MCF 10A (cell line): ENCODE measurements at regions not wholly inside any gene's neighbourhood (a gene's known extent, or its start where the extent isn't known, plus 50 kb on each side); places are given as distances from the start of the nearest gene placed in this dataset.

Source experiments
- BruUV-seq: library from RNA; stranded (reverse); fragments of 400-500 nt; replicated peaks from 2 replicates; lab custom pipeline; 2021; lab: Mats Ljungman, UMichigan
- CTCF ChIA-PET: fragments of 300-600 bp; sonication (Branson Sonifier 250); formaldehyde crosslinking; extraction: SDS; loops from one replicate; lab custom pipeline; 2021; ENCODE audit warnings: antibody characterized with exemption, inconsistent platforms; lab: Yijun Ruan, JAX
- POLR2A ChIA-PET: fragments of 300-600, 350-650 bp; sonication (Branson Sonifier 250); formaldehyde crosslinking; extraction: SDS; loops from one replicate; lab custom pipeline; 2020; ENCODE audit warnings: antibody characterized with exemption, inconsistent platforms; lab: Yijun Ruan, JAX
- DNase-seq: peaks from one replicate; pipeline ENCODE4 v3.0.0-alpha.2; 2018; ENCODE audit not compliant: unreplicated experiment
- H3K27ac Mint-ChIP-seq: one replicate; pipeline ENCODE4 v1.8.0; 2022; ENCODE audit warnings: mild to moderate bottlenecking, low read depth, mixed read lengths; ENCODE audit not compliant: unreplicated experiment
- H3K27me3 Mint-ChIP-seq: one replicate; pipeline ENCODE4 v1.8.0; 2022; ENCODE audit warnings: mixed read lengths; ENCODE audit not compliant: insufficient read depth, unreplicated experiment
- H3K36me3 Mint-ChIP-seq: one replicate; pipeline ENCODE4 v1.8.0; 2022; ENCODE audit warnings: mild to moderate bottlenecking, moderate library complexity, mixed read lengths; ENCODE audit not compliant: insufficient read depth, unreplicated experiment
- H3K4me1 Mint-ChIP-seq: one replicate; pipeline ENCODE4 v1.8.0; 2022; ENCODE audit warnings: mixed read lengths; ENCODE audit not compliant: insufficient read depth, unreplicated experiment
- H3K4me3 Mint-ChIP-seq: one replicate; pipeline ENCODE4 v1.8.0; 2022; ENCODE audit warnings: mild to moderate bottlenecking, moderate library complexity, mixed read lengths; ENCODE audit not compliant: unreplicated experiment
- H3K9me3 Mint-ChIP-seq: one replicate; pipeline ENCODE4 v1.8.0; 2022; ENCODE audit warnings: mixed read lengths; ENCODE audit not compliant: unreplicated experiment
- intact Hi-C: fragments of 100-400 bp; cut with micrococcal nuclease; formaldehyde crosslinking; loops from 2 replicates; pipeline ENCODE4 v1.14.1; 2022
- TF ChIP-seq, protein P1 (sequence below): fragments of 200-600 bp; IDR thresholded peaks from one replicate; pipeline ENCODE4 v1.8.0; 2022; ENCODE audit warnings: antibody characterized with exemption, mild to moderate bottlenecking; ENCODE audit not compliant: unreplicated experiment

DNA sequence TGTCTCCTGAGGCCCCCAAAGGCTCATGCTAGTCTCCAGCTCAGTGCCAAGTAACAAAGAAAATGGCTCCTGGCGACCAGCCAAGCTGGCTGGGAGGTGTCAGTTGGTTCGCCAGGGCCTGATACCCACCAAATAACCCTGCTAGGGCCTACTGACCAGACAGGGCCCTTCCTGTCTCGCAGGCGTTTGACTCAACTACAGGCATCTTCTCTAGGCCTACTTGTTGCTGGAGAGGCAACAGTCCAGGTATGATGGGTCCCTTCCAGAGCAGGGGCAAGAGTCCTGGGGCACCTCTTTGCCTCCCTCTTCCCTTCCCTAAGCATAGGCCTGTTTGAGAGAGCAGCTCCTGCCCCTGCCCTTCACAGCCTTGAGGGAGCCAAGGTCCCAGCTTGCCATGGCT, 147.9 kb upstream of the VANGL1 start:
- no peak for DNase-seq
- POLR2A ChIA-PET = no interaction called here
- no peaks in the 10 kb centered on the region for H3K36me3 Mint-ChIP-seq
- CTCF ChIA-PET = interaction anchor here (0.7 to 1.1 kb wide), 3 partner anchors 17 to 354 kb away, joined by 3 to 6 read pairs (median 3); no protein-coding TSS in a partner anchor
- H3K27ac Mint-ChIP-seq = no peak overlapping the region
- H3K27me3 Mint-ChIP-seq = no peaks in the 10 kb centered on the region
- no TSS peak for BruUV-seq
- TF ChIP-seq, protein P1, sequence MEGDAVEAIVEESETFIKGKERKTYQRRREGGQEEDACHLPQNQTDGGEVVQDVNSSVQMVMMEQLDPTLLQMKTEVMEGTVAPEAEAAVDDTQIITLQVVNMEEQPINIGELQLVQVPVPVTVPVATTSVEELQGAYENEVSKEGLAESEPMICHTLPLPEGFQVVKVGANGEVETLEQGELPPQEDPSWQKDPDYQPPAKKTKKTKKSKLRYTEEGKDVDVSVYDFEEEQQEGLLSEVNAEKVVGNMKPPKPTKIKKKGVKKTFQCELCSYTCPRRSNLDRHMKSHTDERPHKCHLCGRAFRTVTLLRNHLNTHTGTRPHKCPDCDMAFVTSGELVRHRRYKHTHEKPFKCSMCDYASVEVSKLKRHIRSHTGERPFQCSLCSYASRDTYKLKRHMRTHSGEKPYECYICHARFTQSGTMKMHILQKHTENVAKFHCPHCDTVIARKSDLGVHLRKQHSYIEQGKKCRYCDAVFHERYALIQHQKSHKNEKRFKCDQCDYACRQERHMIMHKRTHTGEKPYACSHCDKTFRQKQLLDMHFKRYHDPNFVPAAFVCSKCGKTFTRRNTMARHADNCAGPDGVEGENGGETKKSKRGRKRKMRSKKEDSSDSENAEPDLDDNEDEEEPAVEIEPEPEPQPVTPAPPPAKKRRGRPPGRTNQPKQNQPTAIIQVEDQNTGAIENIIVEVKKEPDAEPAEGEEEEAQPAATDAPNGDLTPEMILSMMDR = no peak
- H3K9me3 Mint-ChIP-seq = no peaks in the 10 kb centered on the region
- H3K4me3 Mint-ChIP-seq = no peak overlapping the region
- intact Hi-C loops = no loop called here
- peaks cover 40% of the 10 kb centered on the region for H3K4me1 Mint-ChIP-seq

DNA sequence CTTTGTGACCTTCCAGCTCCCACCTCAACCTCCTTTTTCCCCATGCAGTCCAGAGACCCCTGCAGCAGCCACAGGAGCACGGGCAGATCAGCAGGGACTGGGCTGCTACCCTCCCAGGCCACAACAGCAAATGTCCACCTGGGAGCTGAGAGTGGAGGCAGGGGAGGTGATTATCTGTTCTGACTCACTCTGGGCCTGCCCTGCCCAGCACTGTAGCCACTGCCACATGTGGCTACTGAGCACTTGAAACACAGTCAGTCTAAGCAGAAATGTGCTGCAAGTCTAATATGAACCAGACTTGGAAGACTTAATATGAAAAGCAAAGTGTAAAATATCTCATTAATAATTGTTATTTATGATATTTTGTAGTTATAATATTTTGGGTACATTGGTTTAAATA, 148.9 kb upstream of the VANGL1 start:
- H3K9me3 Mint-ChIP-seq = no peaks in the 10 kb centered on the region
- H3K4me1 Mint-ChIP-seq = peaks cover 39% of the 10 kb centered on the region
- BruUV-seq = no TSS peak
- intact Hi-C loops = no loop called here
- CTCF ChIA-PET = interaction anchor here (0.6 to 1.1 kb wide), 3 partner anchors 214 to 355 kb away, joined by 3 to 6 read pairs (median 3); no protein-coding TSS in a partner anchor
- H3K36me3 Mint-ChIP-seq = no peaks in the 10 kb centered on the region
- DNase-seq = peak; percentile 30
- H3K27ac Mint-ChIP-seq = peak overlapping the region; percentile 49
- TF ChIP-seq, protein P1 = no peak
- POLR2A ChIA-PET = no interaction called here
- H3K27me3 Mint-ChIP-seq = no peaks in the 10 kb centered on the region
- no peak overlapping the region for H3K4me3 Mint-ChIP-seq

DNA sequence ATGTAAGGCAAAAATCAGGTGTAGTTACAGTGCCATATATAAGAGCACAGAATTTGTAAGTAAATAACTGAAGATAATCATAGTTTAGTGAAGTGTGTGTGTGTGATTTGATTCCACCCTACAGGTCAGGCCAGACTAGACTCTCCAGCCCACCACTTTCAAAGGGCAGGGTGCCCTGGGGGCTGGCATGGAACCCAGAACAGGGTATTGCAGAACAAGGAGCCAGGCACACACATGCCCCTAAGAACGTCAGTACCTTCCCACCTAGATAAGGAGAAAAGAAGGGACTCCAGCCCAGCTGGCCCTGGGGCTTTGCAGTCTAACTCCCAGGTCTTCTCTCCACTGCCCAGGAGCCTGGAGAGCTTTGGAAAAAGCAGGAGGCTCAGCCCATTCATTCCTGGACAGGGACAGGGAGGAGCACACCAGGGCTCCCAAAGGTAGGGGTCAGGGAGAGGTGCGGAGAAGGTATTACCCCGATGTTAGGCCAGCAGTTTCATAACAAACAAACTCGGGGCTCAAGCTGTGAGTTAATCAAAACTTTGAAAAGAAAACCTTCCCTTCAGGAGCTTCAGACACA, 149.7 kb upstream of the VANGL1 start:
- no peak overlapping the region for H3K4me3 Mint-ChIP-seq
- no peaks in the 10 kb centered on the region for H3K27me3 Mint-ChIP-seq
- H3K9me3 Mint-ChIP-seq = no peaks in the 10 kb centered on the region
- TF ChIP-seq, protein P1 = no peak
- H3K4me1 Mint-ChIP-seq = peaks cover 32% of the 10 kb centered on the region
- ChIA-PET POLR2A (no interaction called here), CTCF (interaction anchor here (0.6 to 1.0 kb wide), 2 partner anchors 215 to 354 kb away, joined by 3 read pairs; no protein-coding TSS in a partner anchor)
- no peaks in the 10 kb centered on the region for H3K36me3 Mint-ChIP-seq
- no TSS peak for BruUV-seq
- intact Hi-C loops = no loop called here
- peak overlapping the region; percentile 49 for H3K27ac Mint-ChIP-seq
- no peak for DNase-seq

DNA sequence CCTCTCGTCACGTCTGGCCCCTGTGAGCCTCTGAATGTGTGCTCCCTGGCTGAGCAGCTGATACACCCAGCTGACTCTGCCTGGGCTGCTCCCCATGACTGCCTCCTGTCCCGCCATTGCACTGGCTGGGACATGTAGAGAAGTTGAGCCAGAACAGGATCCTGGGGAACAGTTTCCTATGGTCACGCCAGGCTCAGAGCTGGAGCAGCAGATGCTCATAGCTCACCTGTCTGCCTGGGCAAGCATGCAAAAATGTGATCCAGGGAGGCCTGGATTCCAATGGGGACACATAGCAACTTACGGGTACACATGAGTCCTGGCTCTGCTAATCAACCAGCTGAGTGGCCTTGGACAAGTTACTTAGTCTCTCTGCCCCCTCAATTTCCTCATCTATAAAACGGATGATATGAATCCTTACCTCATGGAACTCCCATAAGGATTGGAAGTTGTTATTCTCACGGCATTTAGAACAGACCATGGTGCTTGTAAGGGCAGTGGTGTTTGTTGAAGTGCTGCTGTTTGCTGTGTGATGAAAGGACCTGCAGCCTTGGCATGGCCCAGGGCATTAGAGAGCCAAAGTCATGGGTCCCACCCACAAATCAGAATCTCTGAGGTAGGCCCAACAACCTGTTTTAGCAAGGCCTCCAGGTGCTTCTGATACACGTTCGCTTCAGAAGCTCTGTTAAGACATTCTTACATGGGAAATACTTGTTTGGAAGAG, 150.3 kb upstream of the VANGL1 start:
- ChIA-PET CTCF (interaction anchor here (0.6 kb wide), 1 partner anchor 68 kb away, joined by 4 read pairs; no protein-coding TSS in a partner anchor), POLR2A (no interaction called here)
- Mint-ChIP-seq H3K27ac (peak overlapping the region; percentile 49), H3K9me3 (no peaks in the 10 kb centered on the region), H3K27me3 (no peaks in the 10 kb centered on the region), H3K4me1 (peaks cover 25% of the 10 kb centered on the region), H3K36me3 (no peaks in the 10 kb centered on the region), H3K4me3 (no peak overlapping the region)
- intact Hi-C loops = no loop called here
- BruUV-seq = no TSS peak
- no peak for DNase-seq
- TF ChIP-seq, protein P1 = no peak
